Hepatic stellate cell (primary cell): ENCODE measurements at regions not wholly inside any gene's neighbourhood (a gene's known extent, or its start where the extent isn't known, plus 50 kb on each side); places are given as distances from the start of the nearest gene placed in this dataset.
A peak's percentile ranks its signal among the peaks of the same experiment; 100 is the strongest.

Experiments used
- DNase-seq: peaks from one replicate; pipeline ENCODE4 v3.0.0; 2011; ENCODE audit warnings: low spot score

DNA sequence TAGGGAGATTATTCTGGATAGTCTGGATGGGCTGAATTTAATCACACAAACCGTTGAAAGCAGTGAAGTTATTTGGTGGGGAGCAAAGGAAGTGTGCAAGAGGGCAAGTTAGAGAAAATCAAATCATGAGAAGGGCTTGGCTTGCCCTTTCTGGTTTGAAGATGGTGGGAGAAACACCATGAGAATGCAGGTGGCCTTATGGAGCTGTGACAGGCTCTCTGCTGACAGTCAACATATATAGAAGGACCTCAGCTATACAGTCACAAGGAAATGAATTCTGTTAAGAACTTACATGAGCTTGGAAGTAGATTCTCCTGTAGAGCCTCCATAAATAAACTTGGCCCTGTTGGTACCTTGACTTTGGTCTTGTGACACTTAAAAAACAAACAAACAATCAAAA is 72.3 kb downstream of the GMNC start:
- no peak for DNase-seq

DNA sequence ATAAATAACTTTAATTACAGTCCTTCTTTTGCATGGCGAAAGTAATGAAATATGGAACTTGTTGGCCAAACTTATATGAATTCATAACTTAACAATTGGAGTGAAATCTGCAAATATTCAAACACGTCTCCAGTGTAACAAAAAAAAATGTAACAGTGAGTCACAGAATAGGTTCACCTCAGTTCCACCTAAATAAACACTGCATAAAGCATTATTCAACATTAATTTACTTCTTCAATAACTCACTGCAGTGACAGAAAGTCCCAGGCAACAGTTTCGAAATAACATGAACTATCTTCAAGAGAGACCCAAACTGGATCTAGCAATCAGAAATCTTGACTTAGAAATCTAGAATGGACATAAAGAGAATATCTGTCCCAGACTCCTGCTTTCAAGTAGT is 75.6 kb downstream of the GMNC start:
- no peak for DNase-seq

DNA sequence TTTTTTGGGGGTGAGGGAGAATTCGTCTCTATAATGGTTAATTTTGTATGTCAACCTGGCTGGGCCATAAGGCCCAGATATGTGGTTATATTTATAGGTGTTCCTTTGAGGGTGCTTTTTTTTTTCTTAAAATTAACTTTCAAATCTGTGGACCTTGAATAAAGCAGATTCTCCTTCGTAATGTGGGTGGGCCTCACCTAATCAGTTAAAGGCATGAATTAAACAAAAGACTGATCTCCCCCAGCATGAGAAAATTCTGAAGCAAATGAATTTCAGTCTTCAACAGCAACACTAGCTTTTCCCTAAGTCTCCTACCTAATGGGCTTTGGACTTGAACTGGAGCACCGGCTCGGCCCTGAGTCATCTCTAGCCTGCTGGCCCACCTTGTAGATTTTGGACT is 77.4 kb downstream of the GMNC start:
- no peak for DNase-seq

DNA sequence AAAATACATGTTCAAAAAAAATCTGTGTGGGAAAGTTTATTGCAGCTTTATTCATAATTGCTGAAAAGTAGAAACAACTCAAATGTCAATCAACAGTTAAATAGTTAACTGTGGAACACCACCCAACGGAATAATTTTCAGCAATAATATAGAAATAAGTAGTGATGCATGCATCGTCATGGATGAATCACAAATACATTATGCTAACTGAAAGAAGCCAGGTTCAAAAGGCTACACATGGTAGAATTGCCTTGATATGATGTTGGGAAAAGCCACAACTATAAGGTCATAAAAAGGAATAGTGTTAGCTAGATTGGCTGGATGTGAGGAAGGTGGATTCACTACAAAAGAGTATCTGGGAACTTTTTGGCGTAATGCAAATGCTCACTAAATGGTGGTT is 82.0 kb downstream of the GMNC start:
- no peak for DNase-seq

DNA sequence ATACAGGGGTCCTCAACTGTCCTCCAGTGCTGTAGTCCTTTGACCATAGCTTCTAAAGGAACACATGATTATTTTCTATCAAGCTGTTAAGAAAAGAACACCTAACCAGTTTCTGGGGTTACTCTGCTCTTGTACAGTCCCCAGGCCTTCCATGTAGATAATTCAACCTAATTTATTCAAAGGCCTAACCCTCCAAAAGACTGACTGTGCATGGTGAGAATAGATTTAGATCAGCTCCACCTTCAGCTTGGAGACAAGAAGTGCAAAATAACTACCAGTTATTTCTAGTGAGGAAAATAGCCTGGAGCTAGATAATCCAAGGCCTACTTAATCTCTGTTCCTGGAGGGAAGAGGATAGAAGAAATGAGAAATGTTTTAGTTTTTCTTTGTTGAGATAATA is 87.9 kb downstream of the GMNC start:
- no peak for DNase-seq

DNA sequence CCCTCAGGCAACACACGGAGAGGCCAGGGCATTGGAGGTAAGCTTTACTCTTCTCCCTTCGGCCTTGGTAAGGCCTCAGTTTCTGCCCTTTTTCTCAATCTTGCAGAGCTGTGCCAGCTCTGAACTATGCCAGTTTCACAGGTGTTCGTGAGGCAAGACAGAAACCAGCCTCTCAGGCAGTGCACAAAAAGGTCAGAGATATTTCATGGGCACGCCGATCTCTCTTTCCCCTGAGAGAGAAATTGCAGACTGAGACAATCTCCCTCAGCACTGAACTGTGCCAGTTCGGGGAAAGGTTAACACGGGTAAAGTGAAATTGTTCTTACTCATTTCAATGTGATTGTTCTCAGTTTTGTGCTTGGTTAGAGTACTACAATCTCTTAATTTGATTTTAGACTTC is 88.5 kb downstream of the GMNC start:
- DNase-seq: no peak

DNA sequence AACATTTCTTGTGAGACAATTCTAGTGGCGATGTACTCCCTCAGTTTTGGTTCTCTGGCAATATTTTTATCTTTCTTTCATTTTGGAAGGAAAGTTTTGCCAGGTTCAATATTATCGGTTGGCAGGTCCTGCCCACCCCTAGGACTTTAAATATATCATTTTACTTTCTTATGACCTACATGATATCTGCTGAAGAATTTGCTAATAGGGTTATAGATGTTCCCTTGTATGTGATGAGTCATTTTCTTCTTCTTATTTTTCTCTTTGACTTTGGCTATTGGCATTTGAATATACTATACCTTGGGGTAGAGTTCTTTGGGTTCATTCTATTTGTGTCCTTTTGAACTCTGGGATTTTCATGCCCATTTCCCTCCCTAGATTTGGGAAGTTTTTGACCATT is 89.7 kb downstream of the GMNC start:
- no peak for DNase-seq

DNA sequence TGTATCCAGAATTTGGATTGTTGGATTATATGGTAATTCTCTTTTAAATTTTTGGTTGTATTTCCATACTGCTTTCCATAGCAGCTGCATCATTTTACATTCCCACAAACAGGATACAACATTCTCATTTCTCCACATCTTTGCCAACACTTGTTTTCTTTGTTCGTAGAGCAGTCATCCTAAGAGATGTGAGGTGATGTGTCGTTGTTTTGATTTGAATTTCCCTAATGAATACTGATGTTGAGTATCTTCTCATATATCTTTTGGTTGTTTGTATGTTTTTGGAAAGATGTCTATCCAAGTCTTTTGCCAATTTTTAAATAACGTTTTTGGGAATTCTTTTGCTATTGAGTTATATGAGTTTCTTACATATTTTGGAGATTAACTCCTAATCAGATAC is 93.6 kb downstream of the GMNC start:
- DNase-seq: no peak

DNA sequence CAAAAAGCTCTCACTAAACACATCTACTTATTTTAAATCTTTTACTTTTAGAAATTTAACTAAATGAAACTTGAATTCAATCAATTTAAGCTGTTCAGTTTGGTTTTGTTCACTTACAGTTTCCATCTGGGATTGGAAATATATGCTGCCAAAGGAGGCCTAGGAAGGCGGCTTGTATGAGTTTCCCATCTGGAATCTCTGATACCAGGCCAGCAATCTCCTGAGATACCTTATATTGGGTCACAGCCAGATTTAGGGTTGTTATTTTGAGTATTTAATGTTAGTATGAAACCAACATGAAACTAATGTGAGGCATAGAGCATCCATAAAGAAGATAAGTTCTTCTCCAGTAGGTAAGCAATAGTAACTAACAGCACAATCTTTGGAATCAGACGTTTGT is 94.6 kb downstream of the GMNC start:
- no peak for DNase-seq

DNA sequence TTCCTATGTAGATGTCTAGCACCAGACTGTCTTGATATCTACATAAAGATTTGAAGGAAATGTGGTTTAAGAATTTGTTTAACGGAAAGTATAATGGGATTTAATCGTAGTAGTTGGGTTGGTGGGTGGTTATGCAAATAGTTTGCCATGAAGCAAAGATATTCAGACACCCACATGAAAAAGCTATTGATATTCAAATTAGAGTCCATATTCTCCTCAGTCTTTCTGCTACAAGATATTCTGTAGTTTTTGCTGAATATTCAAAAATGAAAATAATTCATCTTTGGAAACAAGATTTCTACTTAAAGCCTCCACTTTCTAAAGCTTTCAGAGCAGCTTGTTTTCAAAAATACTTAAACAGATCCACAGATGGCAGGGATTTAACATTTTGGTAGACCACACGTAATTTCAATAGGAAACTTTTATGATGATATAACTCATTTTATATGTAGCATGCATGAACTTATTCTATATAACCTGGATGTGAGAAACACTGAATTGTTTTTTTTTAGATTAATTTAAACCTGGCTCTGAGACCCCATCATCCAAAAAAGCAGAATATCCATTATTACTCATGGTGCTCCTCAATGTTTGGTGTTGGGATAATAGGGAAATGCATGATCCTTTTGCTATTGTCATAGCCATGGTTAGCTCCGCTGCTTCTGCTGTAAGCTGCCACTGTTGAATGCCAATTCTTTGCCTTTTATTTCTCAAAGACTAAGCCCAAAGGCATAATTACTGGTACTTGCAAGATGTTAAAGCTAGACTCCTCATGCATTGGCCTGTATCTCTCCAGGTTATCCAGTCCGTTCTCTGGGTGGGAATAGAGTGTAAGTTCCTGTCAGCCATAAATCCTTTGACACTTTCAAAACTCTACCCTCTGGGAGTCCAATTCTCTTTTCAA is 98.0 kb downstream of the GMNC start:
- DNase-seq: no peak

DNA sequence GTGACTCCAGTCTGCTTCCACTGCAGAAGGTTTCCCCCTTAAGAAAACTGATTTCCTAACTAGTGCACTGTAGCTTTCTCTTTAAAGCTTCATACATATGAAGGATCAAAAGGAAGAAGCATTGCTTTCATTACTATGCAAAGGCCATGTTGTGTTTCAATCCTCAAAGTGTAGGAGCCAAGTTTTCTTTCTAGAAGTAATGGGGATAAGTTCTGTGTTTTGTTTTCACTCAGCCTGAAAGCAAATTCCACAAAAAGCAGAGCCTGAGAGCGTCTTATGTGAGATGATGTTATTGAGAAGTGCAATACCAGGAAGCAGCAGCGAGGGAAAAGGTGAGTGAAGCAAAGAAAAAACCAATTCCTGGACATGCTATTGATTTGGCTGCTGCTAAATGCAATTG is 99.7 kb downstream of the GMNC start:
- no peak for DNase-seq

DNA sequence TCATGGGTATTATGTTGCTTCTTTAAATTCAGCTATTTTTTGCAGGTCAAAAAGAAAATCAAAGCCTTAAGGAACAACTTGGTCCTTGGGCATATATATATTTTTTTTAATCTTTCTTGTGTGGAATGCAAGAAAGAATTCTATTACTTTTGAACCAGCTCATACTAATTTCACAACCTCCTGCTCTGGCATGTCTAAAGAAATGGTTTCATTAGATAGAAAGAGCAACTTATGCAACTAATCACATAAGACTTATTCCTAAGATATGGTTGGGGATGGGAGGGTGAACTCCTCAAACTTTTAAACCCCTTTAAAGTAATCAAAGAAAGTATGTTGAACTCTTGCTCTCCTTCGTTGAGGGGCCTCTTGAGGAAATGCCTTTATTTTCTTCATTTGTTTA is 114.9 kb downstream of the GMNC start:
- DNase-seq: peak; percentile 0

DNA sequence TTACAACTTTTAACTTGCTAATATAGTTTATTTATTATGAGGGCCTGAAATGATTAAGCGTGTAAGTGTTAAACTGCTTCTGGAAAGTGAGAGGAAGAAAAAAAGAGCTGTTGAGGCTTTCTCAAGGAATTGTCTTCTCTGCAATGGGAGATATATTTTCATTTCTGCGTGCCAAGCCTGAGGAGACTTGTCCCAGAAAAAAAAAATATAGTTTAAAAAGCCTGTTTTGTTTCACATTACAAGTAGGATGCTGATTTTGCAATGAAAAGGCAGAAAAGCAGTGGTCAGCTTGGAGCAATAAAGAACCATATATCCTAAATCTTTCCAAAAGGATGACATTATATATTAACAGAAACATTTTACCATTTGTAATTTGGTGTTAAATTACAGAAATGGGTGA is 115.5 kb downstream of the GMNC start:
- no peak for DNase-seq

DNA sequence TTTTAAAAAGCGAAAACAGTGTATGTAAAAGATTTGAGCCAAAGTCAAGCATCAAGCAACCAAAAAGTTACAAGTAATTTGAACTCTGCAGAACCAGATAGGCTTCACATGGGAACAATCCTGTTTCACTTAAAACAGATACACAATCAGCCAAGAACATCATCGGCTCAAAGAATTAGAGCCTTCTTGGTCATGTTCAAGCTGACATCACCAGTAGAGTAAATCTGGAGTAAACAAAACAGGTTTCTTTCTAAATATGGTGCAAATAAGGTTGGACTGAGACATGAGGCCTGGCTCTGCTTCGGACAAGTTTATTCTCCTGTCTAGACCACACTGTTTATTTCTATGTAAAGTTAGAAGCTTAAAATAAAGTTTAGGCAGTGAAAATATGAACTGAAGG is 116.0 kb downstream of the GMNC start:
- no peak for DNase-seq

DNA sequence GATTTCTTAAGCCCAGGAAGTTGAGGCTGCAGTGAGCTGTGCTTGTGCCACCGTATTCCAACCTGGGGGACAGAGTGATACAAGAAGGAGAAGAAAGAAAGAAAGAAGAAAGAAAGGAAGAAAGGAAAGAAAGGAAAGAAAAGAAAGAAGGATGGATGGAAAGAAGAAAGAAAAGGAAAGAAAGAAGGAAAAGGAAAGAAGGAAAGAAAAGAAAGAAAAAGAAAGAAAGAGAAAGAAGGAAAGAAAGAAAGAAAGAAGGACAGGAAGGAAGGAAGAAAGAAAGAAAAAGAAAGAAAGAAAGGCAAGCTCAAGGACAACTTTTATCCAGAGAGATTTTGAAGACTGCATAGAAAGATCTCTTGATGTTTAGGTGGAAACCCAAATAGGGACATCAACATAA is 120.7 kb downstream of the GMNC start:
- no peak for DNase-seq

DNA sequence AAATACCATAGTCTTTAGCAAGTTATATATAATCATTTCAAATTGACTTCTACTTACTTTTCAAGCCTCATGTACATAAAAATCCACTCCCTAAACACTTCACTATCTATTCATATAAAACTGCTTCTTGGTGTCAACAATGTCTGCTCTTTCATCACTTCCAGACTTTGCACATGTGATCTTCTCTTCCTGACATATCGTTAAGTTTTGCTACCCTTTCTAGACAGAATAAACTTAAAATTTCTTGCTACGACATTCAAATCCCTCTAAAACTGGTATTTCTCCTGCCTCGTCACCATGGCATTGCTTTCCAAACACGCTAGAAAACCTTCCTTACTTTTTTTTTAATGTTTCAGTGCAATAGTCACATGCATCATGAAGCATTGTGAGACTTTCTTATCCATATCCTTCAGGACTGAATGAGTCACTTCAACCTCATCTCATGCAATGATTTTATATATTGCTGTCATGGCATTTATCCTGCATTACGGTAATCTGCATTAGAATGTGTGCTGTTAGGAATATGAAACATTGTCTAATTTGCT is 122.8 kb downstream of the GMNC start:
- DNase-seq: no peak

DNA sequence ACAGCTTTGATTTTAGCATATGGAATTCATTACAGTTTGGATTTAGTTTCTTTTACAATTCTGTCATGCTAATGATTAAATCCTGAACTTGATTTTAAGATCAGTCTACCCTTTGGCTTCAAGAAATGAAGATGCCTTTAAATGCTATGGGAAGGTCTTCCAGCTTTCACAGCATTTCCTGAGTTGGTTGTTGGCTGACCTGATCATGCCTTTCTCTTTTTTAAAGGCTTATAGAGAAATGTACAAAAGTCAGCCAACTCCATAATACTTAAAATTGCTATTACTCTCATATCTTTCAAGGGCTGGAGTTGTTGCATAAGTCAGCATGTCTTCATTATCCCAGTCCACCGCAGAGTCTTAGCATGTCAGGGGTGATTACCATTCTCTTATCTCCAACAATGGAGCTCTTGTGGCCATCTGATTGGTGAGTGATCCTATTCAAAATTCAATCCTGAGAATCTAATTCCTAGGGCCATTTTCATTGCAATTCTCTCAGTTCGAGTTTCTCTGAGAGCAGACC is 123.8 kb downstream of the GMNC start:
- no peak for DNase-seq

DNA sequence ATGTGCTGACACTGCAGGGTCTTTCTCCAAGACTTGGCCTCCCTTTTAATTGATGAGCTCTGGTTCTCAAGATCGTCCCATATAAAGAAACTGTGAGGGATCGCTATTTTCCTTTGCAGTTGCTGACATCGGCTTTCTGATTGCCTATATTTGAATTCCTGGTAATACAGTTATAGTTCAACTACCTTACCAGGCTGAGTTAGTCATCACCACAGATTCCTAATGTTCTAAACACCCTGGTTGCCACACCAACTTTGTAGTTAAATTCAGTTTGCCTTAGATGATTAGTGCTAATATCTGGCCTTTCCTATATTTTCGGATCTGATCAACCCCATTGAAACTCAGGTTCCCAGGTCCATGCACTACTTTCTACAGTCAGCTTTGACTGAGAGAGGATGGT is 125.0 kb downstream of the GMNC start:
- no peak for DNase-seq

DNA sequence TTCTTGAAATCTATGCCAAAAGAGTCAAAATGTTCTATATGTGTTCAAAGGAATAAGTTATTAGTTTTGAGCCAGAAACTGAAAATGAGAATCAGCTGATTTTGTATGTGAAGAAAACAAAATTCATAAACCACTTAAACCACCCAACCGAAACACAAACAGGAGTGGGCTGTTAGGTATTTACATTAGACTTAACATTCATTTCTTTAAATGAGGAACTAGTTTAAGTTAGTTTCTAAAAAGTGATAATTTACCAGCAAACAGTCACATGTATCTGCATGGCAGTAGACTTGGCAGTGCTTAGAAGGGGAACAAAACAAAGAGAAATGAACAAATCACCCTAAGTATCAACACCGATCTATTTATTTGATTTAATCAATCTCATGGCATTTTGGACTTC is 128.0 kb downstream of the GMNC start:
- DNase-seq: no peak

DNA sequence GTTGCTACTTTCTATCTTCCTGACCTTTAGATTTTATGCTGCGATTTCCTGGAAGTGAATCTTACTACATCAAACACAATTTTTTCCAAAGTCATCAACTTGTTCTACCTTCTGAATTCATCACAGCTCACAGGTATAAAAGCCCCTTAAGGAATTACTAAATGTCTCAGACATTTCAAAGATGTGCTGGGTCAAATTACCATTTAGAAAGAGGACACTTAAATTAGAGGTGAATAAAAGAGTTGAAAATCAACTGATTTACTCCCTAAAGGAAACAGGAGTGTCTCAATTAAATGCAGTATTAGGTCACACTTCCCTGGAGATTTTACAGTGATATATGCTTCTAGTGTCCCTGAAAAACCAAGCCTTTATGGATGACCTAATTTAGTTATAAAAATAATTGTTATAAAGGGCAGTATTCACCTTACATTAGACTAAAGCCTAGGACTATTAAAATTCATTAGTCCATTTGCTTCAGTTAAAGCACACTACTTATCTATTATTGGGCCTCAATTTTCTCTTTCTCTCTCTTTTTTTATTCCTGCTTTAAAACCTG is 128.8 kb downstream of the GMNC start:
- no peak for DNase-seq

DNA sequence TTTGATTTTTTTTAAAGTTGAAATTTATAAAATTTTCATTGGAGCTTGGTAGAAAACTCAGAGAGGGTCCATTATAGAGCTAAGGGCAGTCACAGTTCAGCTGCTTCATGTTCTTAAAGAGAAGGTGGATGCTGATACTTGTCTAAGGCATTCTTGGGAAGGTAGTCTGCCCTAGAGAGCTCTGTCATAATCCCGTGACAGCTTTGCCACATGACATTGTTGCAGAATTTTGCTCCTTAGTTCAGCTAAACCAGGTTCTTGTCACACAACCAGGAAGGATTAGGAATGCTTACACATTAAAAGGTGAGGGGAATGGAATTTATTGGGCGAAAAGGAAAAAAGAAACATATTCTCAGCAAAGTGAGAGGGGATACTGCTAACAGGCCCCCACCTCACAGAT is 130.9 kb downstream of the GMNC start:
- DNase-seq: no peak

DNA sequence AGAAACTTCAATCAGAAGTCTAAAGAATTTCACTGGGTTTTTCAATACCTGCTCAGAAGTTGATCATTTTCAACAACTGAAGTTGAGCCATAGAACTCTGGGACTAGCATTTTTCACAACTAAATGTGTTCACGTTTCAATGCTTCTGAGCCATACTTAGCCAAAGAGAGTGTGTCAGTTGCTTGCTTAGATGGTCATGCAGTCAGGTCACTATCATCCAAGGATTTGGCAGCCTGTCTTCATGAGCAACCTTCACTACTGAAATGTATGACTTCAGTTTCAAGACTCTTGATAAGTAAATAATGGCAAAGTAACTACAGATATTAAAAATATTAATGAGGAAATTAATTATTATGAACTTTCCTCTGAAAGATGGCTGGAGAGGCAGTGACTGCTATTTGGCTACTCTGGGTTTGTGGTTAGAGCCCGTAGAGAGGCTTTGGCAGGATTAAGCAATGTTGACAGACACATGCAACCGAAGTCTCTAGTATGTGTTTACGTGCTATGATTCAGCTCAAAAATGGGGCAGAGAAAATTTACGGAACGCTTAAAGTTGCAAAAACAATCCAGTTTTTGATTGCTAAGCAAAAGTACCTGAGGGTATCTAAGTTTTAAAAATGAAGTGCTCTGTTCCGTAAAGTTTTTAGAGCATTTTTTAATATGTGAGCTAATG is 133.8 kb downstream of the GMNC start:
- no peak for DNase-seq
